ENCODE measurements at regions not wholly inside any gene's neighbourhood (a gene's known extent, or its start where the extent isn't known, plus 50 kb on each side); places are given as distances from the start of the nearest gene placed in this dataset.
"Not testable (repeated sequence)": the region's sequence is repeated elsewhere in the genome, so short reads cannot be mapped to it uniquely, and the experiment has no call there.

DNA sequence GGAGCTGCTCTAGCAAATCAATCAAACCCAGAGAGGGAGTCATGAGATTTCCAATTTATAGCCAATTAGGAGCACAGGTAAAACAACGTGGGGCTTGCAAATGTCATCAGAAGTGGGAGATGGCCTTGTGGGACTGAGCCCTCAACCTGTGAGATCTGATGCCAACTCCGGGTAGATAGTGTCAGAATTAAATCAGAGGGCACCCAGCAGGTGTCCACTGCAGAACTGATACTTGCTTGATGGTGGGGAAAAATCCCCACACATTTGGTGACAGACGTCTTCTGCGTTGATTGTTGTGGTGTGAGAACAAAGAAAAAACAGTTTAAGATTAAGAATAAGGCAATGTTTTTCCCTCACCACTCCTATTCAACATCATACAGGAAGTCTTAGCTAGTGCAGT is 1402.8 kb downstream of the RAPGEF2 start:
- no peaks in the 10 kb centered on the region for H3K36me3 Mint-ChIP-seq (ENCODE audit: low read depth)
- H3K4me1 Mint-ChIP-seq = no peaks in the 10 kb centered on the region
- no peak overlapping the region for H3K4me3 Mint-ChIP-seq

GRCh38 chr4:160510928-160511327 is 1408.0 kb downstream of the RAPGEF2 start:
- Mint-ChIP-seq H3K27me3 (ENCODE audit: low read depth) (no peaks in the 10 kb centered on the region), H3K4me1 (no peaks in the 10 kb centered on the region), H3K27ac (ENCODE audit: unreplicated experiment) (no peak overlapping the region), H3K4me3 (no peak overlapping the region), H3K36me3 (ENCODE audit: low read depth) (no peaks in the 10 kb centered on the region), H3K9me3 (no peaks in the 10 kb centered on the region)
- TF ChIP-seq, protein P1, sequence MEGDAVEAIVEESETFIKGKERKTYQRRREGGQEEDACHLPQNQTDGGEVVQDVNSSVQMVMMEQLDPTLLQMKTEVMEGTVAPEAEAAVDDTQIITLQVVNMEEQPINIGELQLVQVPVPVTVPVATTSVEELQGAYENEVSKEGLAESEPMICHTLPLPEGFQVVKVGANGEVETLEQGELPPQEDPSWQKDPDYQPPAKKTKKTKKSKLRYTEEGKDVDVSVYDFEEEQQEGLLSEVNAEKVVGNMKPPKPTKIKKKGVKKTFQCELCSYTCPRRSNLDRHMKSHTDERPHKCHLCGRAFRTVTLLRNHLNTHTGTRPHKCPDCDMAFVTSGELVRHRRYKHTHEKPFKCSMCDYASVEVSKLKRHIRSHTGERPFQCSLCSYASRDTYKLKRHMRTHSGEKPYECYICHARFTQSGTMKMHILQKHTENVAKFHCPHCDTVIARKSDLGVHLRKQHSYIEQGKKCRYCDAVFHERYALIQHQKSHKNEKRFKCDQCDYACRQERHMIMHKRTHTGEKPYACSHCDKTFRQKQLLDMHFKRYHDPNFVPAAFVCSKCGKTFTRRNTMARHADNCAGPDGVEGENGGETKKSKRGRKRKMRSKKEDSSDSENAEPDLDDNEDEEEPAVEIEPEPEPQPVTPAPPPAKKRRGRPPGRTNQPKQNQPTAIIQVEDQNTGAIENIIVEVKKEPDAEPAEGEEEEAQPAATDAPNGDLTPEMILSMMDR (conservative IDR thresholded peaks at IDR 0.05) = no peak
- DNase-seq (ENCODE audit: low read depth, low spot score) = no peak

More for the DNA sequence above, 1402.8 kb downstream of the RAPGEF2 start:
- no peaks in the 10 kb centered on the region for H3K9me3 Mint-ChIP-seq
- H3K27me3 Mint-ChIP-seq (ENCODE audit: low read depth) = no peaks in the 10 kb centered on the region
- DNase-seq (ENCODE audit: low read depth, low spot score) = no peak
- TF ChIP-seq, protein P1 (conservative IDR thresholded peaks at IDR 0.05) = no peak
- no peak overlapping the region for H3K27ac Mint-ChIP-seq (ENCODE audit: unreplicated experiment)

- Mint-ChIP-seq H3K36me3 (ENCODE audit: low read depth) (no peaks in the 10 kb centered on the region), H3K4me3 (no peak overlapping the region), H3K27me3 (ENCODE audit: low read depth) (no peaks in the 10 kb centered on the region), H3K27ac (ENCODE audit: unreplicated experiment) (no peak overlapping the region), H3K9me3 (peaks cover 4% of the 10 kb centered on the region), H3K4me1 (no peaks in the 10 kb centered on the region)
- TF ChIP-seq, protein P1 (conservative IDR thresholded peaks at IDR 0.05) = no peak
- DNase-seq (ENCODE audit: low read depth, low spot score) = no peak
These were observed 1411.2 kb downstream of the RAPGEF2 start for GRCh38 chr4:160514126-160514525.

- Mint-ChIP-seq H3K9me3 (peaks cover 4% of the 10 kb centered on the region), H3K27me3 (ENCODE audit: low read depth) (no peaks in the 10 kb centered on the region), H3K36me3 (ENCODE audit: low read depth) (no peaks in the 10 kb centered on the region), H3K27ac (ENCODE audit: unreplicated experiment) (no peak overlapping the region), H3K4me1 (no peaks in the 10 kb centered on the region), H3K4me3 (no peak overlapping the region)
- TF ChIP-seq, protein P1 (conservative IDR thresholded peaks at IDR 0.05) = no peak
- DNase-seq (ENCODE audit: low read depth, low spot score) = no peak
These were observed 1420.4 kb downstream of the RAPGEF2 start for GRCh38 chr4:160523231-160523630.

DNA sequence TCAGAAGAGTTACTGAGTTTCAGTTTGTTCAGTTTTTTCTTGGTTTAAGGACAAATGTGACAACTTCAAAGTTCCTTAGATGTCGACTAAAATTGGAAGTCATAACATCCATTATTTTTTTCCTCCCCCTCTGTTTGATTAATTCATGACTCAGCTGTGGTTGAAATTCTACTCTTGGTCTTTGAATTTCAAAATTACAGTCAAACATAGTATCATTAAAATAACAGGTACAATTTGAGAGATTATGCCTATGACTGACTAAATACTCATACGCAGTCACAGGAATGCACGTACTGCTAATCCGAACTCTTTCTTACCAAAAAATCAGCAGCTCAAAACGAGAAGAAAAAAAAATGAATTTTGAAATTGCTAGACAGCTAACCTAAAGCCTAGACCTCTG is 1434.8 kb downstream of the RAPGEF2 start:
- Mint-ChIP-seq H3K4me1 (no peaks in the 10 kb centered on the region), H3K36me3 (ENCODE audit: low read depth) (no peaks in the 10 kb centered on the region), H3K9me3 (peaks cover 2% of the 10 kb centered on the region), H3K4me3 (no peak overlapping the region), H3K27me3 (ENCODE audit: low read depth) (no peaks in the 10 kb centered on the region), H3K27ac (ENCODE audit: unreplicated experiment) (no peak overlapping the region)
- TF ChIP-seq, protein P1 (conservative IDR thresholded peaks at IDR 0.05) = no peak
- no peak for DNase-seq (ENCODE audit: low read depth, low spot score)

DNA sequence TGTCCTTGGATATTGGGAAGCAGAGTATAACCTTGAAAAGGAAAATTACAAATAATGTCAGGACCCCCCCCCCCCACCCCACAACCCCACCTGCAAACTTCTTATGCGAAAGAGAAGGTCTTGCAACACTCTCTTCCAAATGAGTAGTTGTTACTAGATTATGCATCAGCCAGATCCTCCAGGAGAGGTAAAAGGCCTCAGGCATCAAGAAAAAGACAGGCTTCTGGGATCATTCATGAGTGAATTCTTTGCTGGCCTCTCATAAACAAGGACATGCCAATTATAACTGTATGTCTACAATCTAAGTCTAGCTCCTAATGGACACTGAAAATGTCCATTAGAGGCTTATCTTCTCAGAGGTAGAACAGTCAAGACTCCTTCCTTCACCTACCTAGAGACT is 1443.3 kb downstream of the RAPGEF2 start:
- H3K36me3 Mint-ChIP-seq (ENCODE audit: low read depth) = no peaks in the 10 kb centered on the region
- no peak overlapping the region for H3K27ac Mint-ChIP-seq (ENCODE audit: unreplicated experiment)

GRCh38 chr4:160549951-160550519 is 1447.2 kb downstream of the RAPGEF2 start:
- H3K4me3 Mint-ChIP-seq; H3K27ac Mint-ChIP-seq (ENCODE audit: unreplicated experiment); H3K4me1 Mint-ChIP-seq; H3K9me3 Mint-ChIP-seq; DNase-seq (ENCODE audit: low read depth, low spot score); H3K36me3 Mint-ChIP-seq (ENCODE audit: low read depth); H3K27me3 Mint-ChIP-seq (ENCODE audit: low read depth): not testable (repeated sequence)

More for the DNA sequence above, 1443.3 kb downstream of the RAPGEF2 start:
- TF ChIP-seq, protein P1 (conservative IDR thresholded peaks at IDR 0.05) = no peak
- H3K27me3 Mint-ChIP-seq (ENCODE audit: low read depth) = no peaks in the 10 kb centered on the region
- peaks cover 2% of the 10 kb centered on the region for H3K9me3 Mint-ChIP-seq
- DNase-seq (ENCODE audit: low read depth, low spot score) = no peak
- H3K4me1 Mint-ChIP-seq = no peaks in the 10 kb centered on the region
- no peak overlapping the region for H3K4me3 Mint-ChIP-seq

Measured in neural crest cell (in vitro differentiated cells).